ENCODE measurements at regions not wholly inside any gene's neighbourhood (a gene's known extent, or its start where the extent isn't known, plus 50 kb on each side); places are given as distances from the start of the nearest gene placed in this dataset.

- TF ChIP-seq CEBPB (IDR thresholded peaks at IDR 0.05) (no peak), EP300 (IDR thresholded peaks at IDR 0.05; ENCODE audit: borderline replicate concordance) (0 out of 2 replicates have a peak, but pooled peaks have one; percentile 18), FOXM1 (IDR thresholded peaks at IDR 0.05; ENCODE audit: borderline replicate concordance, low read depth) (peak; percentile 48; the same call in 1 of the 2 replicates), TCF12 (IDR thresholded peaks at IDR 0.05; ENCODE audit: low read depth) (peak; percentile 30; the same call in 1 of the 2 replicates), CREB1 (IDR thresholded peaks at IDR 0.05; ENCODE audit: low read depth) (no peak), TAF1 (IDR thresholded peaks at IDR 0.05; ENCODE audit: low read depth) (no peak), TEAD4 (IDR thresholded peaks at IDR 0.05) (peak; percentile 47; the same call in 1 of the 2 replicates), NFIC (IDR thresholded peaks at IDR 0.05) (no peak; the same call in 1 of the 2 replicates), RAD21 (IDR thresholded peaks at IDR 0.05; ENCODE audit: low read depth) (no peak), YY1 (IDR thresholded peaks at IDR 0.05; ENCODE audit: low read depth) (no peak), MAX (IDR thresholded peaks at IDR 0.05) (peak; percentile 86), REST (IDR thresholded peaks at IDR 0.05; ENCODE audit: low read depth) (no peak), ZBTB7A (IDR thresholded peaks at IDR 0.05; ENCODE audit: low read depth) (no peak), USF1 (IDR thresholded peaks at IDR 0.05) (no peak), EGR1 (IDR thresholded peaks at IDR 0.05) (no peak)
These were observed 286.7 kb downstream of the NFIB start for GRCh38 chr9:14027116-14027800.

GRCh38 chr9:14025741-14026140 lies 288.2 kb downstream of the NFIB start:
- no peak for TF ChIP-seq YY1 (IDR thresholded peaks at IDR 0.05; ENCODE audit: low read depth)
- TF ChIP-seq TEAD4 (IDR thresholded peaks at IDR 0.05), result no peak
- TF ChIP-seq USF1 (IDR thresholded peaks at IDR 0.05), result no peak
- no peak for TF ChIP-seq CREB1 (IDR thresholded peaks at IDR 0.05; ENCODE audit: low read depth)

GRCh38 chr9:14023285-14023684 lies 290.7 kb downstream of the NFIB start:
- no peak for TF ChIP-seq EP300 (IDR thresholded peaks at IDR 0.05; ENCODE audit: borderline replicate concordance)

- TF ChIP-seq NFIC (IDR thresholded peaks at IDR 0.05), result no peak
- no peak for TF ChIP-seq CEBPB (IDR thresholded peaks at IDR 0.05)
- no peak for TF ChIP-seq ZBTB7A (IDR thresholded peaks at IDR 0.05; ENCODE audit: low read depth)
- TF ChIP-seq TCF12 (IDR thresholded peaks at IDR 0.05; ENCODE audit: low read depth), result no peak
- no peak for TF ChIP-seq USF1 (IDR thresholded peaks at IDR 0.05)
- TF ChIP-seq CREB1 (IDR thresholded peaks at IDR 0.05; ENCODE audit: low read depth), result no peak
- no peak for TF ChIP-seq MAX (IDR thresholded peaks at IDR 0.05)
- TF ChIP-seq TAF1 (IDR thresholded peaks at IDR 0.05; ENCODE audit: low read depth), result no peak
- TF ChIP-seq FOXM1 (IDR thresholded peaks at IDR 0.05; ENCODE audit: borderline replicate concordance, low read depth), result no peak
- TF ChIP-seq REST (IDR thresholded peaks at IDR 0.05; ENCODE audit: low read depth), result no peak
These were observed 291.9 kb downstream of the NFIB start for GRCh38 chr9:14021871-14022525.

GRCh38 chr9:14018081-14018480 lies 295.9 kb downstream of the NFIB start:
- TF ChIP-seq MAX (IDR thresholded peaks at IDR 0.05), result no peak
- TF ChIP-seq USF1 (IDR thresholded peaks at IDR 0.05), result no peak
- TF ChIP-seq CEBPB (IDR thresholded peaks at IDR 0.05), result no peak
- TF ChIP-seq EP300 (IDR thresholded peaks at IDR 0.05; ENCODE audit: borderline replicate concordance), result no peak
